GM12878 (cell line): ENCODE measurements at regions not wholly inside any gene's neighbourhood (a gene's known extent, or its start where the extent isn't known, plus 50 kb on each side); places are given as distances from the start of the nearest gene placed in this dataset.

ENCODE experiments used
- CBX3 ChIP-seq: fragments of 200-600 bp; sonication (generic); IDR thresholded peaks from 2 replicates; pipeline ENCODE4 v1.6.1; 2016; ENCODE audit warnings: low read depth, borderline replicate concordance
- ELK1 ChIP-seq: IDR thresholded peaks from 2 replicates; pipeline ENCODE4 v1.6.1; 2012; ENCODE audit warnings: low read depth, low read length, improper control_type of control experiment
- IRF4 ChIP-seq: IDR thresholded peaks from 2 replicates; pipeline ENCODE4 v1.6.1; 2011; ENCODE audit warnings: low read depth, low read length
- TCF7 ChIP-seq: IDR thresholded peaks from 2 replicates; pipeline ENCODE4 v1.6.1; 2014; ENCODE audit warnings: antibody characterized with exemption, borderline replicate concordance
- ZBTB33 ChIP-seq: fragments of 450-650 bp; IDR thresholded peaks from 2 replicates; pipeline ENCODE4 v1.6.1; 2017; ENCODE audit warnings: mild to moderate bottlenecking
- ZBTB40 ChIP-seq: fragments of 450-650 bp; IDR thresholded peaks from 2 replicates; pipeline ENCODE4 v1.6.1; 2016; ENCODE audit warnings: mild to moderate bottlenecking, moderate library complexity, borderline replicate concordance
- ZNF24 ChIP-seq: fragments of 450-650 bp; IDR thresholded peaks from 2 replicates; pipeline ENCODE4 v1.6.1; 2017; ENCODE audit warnings: antibody characterized with exemption, mild to moderate bottlenecking

GRCh38 chr18:78853341-78853740 is 126.3 kb upstream of the SALL3 start (continued):
- TF ChIP-seq ZBTB40 (no peak), ZBTB33 (no peak), ZNF24 (no peak), IRF4 (no peak), CBX3 (no peak), TCF7 (no peak), ELK1 (no peak)
